ENCODE measurements at regions not wholly inside any gene's neighbourhood (a gene's known extent, or its start where the extent isn't known, plus 50 kb on each side); places are given as distances from the start of the nearest gene placed in this dataset.

- TF ChIP-seq, protein P1, sequence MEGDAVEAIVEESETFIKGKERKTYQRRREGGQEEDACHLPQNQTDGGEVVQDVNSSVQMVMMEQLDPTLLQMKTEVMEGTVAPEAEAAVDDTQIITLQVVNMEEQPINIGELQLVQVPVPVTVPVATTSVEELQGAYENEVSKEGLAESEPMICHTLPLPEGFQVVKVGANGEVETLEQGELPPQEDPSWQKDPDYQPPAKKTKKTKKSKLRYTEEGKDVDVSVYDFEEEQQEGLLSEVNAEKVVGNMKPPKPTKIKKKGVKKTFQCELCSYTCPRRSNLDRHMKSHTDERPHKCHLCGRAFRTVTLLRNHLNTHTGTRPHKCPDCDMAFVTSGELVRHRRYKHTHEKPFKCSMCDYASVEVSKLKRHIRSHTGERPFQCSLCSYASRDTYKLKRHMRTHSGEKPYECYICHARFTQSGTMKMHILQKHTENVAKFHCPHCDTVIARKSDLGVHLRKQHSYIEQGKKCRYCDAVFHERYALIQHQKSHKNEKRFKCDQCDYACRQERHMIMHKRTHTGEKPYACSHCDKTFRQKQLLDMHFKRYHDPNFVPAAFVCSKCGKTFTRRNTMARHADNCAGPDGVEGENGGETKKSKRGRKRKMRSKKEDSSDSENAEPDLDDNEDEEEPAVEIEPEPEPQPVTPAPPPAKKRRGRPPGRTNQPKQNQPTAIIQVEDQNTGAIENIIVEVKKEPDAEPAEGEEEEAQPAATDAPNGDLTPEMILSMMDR (conservative IDR thresholded peaks at IDR 0.05; ENCODE audit: low read depth in 2 of 2) = no peak
- TF ChIP-seq JUNB (IDR thresholded peaks at IDR 0.05; ENCODE audit: unreplicated experiment) (no peak), POLR2AphosphoS5 (IDR thresholded peaks at IDR 0.05; ENCODE audit: low read depth) (no peak), CREB1 (CRISPR knock-in tag; IDR thresholded peaks at IDR 0.05; ENCODE audit: low read depth) (no peak), EZH2phosphoT487 (IDR thresholded peaks at IDR 0.05; ENCODE audit: unreplicated experiment) (no peak), EZH2 (IDR thresholded peaks at IDR 0.05; ENCODE audit: low read depth, unreplicated experiment) (no peak), ZNF331 (CRISPR knock-in tag; IDR thresholded peaks at IDR 0.05; ENCODE audit: low read depth) (no peak), STAT1 (IDR thresholded peaks at IDR 0.05; ENCODE audit: unreplicated experiment) (no peak), ZNF114 (CRISPR knock-in tag; IDR thresholded peaks at IDR 0.05) (no peak)
- TF ChIP-seq, protein P2, sequence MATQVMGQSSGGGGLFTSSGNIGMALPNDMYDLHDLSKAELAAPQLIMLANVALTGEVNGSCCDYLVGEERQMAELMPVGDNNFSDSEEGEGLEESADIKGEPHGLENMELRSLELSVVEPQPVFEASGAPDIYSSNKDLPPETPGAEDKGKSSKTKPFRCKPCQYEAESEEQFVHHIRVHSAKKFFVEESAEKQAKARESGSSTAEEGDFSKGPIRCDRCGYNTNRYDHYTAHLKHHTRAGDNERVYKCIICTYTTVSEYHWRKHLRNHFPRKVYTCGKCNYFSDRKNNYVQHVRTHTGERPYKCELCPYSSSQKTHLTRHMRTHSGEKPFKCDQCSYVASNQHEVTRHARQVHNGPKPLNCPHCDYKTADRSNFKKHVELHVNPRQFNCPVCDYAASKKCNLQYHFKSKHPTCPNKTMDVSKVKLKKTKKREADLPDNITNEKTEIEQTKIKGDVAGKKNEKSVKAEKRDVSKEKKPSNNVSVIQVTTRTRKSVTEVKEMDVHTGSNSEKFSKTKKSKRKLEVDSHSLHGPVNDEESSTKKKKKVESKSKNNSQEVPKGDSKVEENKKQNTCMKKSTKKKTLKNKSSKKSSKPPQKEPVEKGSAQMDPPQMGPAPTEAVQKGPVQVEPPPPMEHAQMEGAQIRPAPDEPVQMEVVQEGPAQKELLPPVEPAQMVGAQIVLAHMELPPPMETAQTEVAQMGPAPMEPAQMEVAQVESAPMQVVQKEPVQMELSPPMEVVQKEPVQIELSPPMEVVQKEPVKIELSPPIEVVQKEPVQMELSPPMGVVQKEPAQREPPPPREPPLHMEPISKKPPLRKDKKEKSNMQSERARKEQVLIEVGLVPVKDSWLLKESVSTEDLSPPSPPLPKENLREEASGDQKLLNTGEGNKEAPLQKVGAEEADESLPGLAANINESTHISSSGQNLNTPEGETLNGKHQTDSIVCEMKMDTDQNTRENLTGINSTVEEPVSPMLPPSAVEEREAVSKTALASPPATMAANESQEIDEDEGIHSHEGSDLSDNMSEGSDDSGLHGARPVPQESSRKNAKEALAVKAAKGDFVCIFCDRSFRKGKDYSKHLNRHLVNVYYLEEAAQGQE (IDR thresholded peaks at IDR 0.05; ENCODE audit: unreplicated experiment) = no peak
These were observed 61.9 kb upstream of the JARID2 start for GRCh38 chr6:15183979-15184378.
